ENCODE measurements at regions not wholly inside any gene's neighbourhood (a gene's known extent, or its start where the extent isn't known, plus 50 kb on each side); places are given as distances from the start of the nearest gene placed in this dataset.

DNA sequence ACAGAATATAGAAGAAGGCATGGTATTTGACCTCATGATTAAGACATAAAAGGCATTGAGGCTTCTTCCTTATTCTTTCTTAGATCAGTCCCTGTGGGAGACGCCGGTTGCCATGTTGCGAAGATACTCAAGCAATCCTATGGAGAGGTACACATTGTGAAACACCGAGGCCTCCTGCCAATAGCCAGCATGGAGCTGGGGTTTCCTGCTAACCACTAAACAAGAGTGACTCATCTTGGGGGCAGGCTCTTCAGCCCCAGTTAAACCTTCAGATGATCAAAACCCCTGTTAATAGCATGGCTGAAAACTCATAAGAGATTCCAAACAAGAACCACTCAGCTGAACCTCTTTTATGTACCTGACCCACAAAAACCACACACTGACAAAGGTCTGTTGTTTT, 478.8 kb downstream of the CD83 start:
- ChIA-PET CTCF (no interaction called here), POLR2A (no interaction called here), SMC1A (ENCODE audit: uncharacterized antibody, unreplicated experiment) (no interaction called here), RAD21 (ENCODE audit: unreplicated experiment) (no interaction called here)
- H3K4me2 ChIP-seq (ENCODE audit: control insufficient read depth, insufficient read depth), result no peak overlapping the region
- H3K27me3 ChIP-seq (replicated peaks in 1 of 2; ENCODE audit: control insufficient read depth in 2 of 2, insufficient read depth in 2 of 2, low read length in 1 of 2), result no peaks in the 10 kb centered on the region; a peak in 1 of 4 replicates
- no peaks in the 10 kb centered on the region for H4K20me1 ChIP-seq (ENCODE audit: control insufficient read depth, insufficient read depth)
- H3K79me2 ChIP-seq (ENCODE audit: control insufficient read depth, insufficient read depth, low read length), result no peaks in the 10 kb centered on the region
- no peak overlapping the region for H3K4me3 ChIP-seq
- no peak for DNase-seq (ENCODE audit: low read depth, low spot score)
- ATAC-seq, result 0 out of 3 replicates have a peak, but pooled peaks have one; percentile 27
- intact Hi-C loops (cut with micrococcal nuclease; ENCODE audit: unreplicated experiment) (no loop called here), in situ Hi-C loops (cut with MboI) (no loop called here)
- no peaks in the 10 kb centered on the region for H3K36me3 ChIP-seq (ENCODE audit: control insufficient read depth in 2 of 2, insufficient read depth in 2 of 2, low read length in 1 of 2)
- TF ChIP-seq DPF2 (IDR thresholded peaks at IDR 0.05), result no peak
- 0 out of 2 replicates have a peak, but pooled peaks have one; percentile 13 for TF ChIP-seq RUNX3 (IDR thresholded peaks at IDR 0.05; ENCODE audit: low read length)
- H3K4me1 ChIP-seq (ENCODE audit: control insufficient read depth, insufficient read depth, low read length), result no peaks in the 10 kb centered on the region
- H3K9ac ChIP-seq (ENCODE audit: control insufficient read depth, insufficient read depth, low read length), result no peak overlapping the region
- no peak for FAIRE-seq
- WGBS (ENCODE audit: insufficient coverage, insufficient replicate concordance, low lambda C conversion rate, missing lambda C conversion rate), result 71% methylated on average over 4 of the region's 4 CpGs
- H3K27ac ChIP-seq (ENCODE audit: control insufficient read depth, insufficient read depth), result no peak overlapping the region
- no peak overlapping the region for H2AFZ ChIP-seq (ENCODE audit: control insufficient read depth, low read depth, low read length)
- no TSS peak for BruUV-seq (replicated peaks)
- H3K9me3 ChIP-seq (replicated peaks; ENCODE audit: control insufficient read depth, insufficient read depth, low read length), result no peaks in the 10 kb centered on the region; the same call in 2 of the 3 replicates

DNA sequence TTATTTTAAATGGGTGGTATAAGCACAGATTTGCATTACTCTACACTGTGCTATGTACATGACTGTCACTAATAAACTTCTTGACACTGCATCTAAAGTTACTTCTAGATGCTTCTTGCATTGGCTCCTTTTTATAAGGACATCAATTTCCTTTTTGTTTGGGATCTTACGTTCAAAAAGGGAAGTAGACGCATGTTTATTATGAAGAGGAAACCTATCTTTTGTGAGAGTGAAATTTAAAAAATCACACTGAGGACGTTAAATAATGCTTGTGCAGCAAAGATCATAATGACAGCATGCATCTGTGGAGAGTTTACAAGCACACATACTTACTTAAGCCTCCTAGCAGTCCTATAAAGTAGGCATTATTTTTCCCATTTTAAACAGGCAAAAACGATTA, 479.5 kb downstream of the CD83 start:
- no peak overlapping the region for H3K9ac ChIP-seq (ENCODE audit: control insufficient read depth, insufficient read depth, low read length)
- ATAC-seq (no peak), FAIRE-seq (no peak), DNase-seq (ENCODE audit: low read depth, low spot score) (no peak)
- H3K27ac ChIP-seq (ENCODE audit: control insufficient read depth, insufficient read depth), result no peak overlapping the region
- WGBS (ENCODE audit: insufficient coverage, insufficient replicate concordance, low lambda C conversion rate, missing lambda C conversion rate), result 49% methylated on average over 4 of the region's 4 CpGs
- in situ Hi-C loops (cut with MboI) (no loop called here), intact Hi-C loops (cut with micrococcal nuclease; ENCODE audit: unreplicated experiment) (no loop called here)
- no TSS peak for BruUV-seq (replicated peaks)
- H3K79me2 ChIP-seq (ENCODE audit: control insufficient read depth, insufficient read depth, low read length), result no peaks in the 10 kb centered on the region
- POLR2A ChIA-PET, result no interaction called here
- H2AFZ ChIP-seq (ENCODE audit: control insufficient read depth, low read depth, low read length), result no peak overlapping the region
- no peaks in the 10 kb centered on the region for H3K36me3 ChIP-seq (ENCODE audit: control insufficient read depth in 2 of 2, insufficient read depth in 2 of 2, low read length in 1 of 2)
- RAD21 ChIA-PET (ENCODE audit: unreplicated experiment), result no interaction called here
- no peak overlapping the region for H3K4me3 ChIP-seq
- no peak overlapping the region for H3K4me2 ChIP-seq (ENCODE audit: control insufficient read depth, insufficient read depth)
- no peaks in the 10 kb centered on the region for H3K4me1 ChIP-seq (ENCODE audit: control insufficient read depth, insufficient read depth, low read length)
- H4K20me1 ChIP-seq (ENCODE audit: control insufficient read depth, insufficient read depth), result no peaks in the 10 kb centered on the region
- H3K27me3 ChIP-seq (replicated peaks in 1 of 2; ENCODE audit: control insufficient read depth in 2 of 2, insufficient read depth in 2 of 2, low read length in 1 of 2), result no peaks in the 10 kb centered on the region; a peak in 1 of 4 replicates
- SMC1A ChIA-PET (ENCODE audit: uncharacterized antibody, unreplicated experiment), result no interaction called here
- CTCF ChIA-PET, result no interaction called here
- no peaks in the 10 kb centered on the region; the same call in 2 of the 3 replicates for H3K9me3 ChIP-seq (replicated peaks; ENCODE audit: control insufficient read depth, insufficient read depth, low read length)
- no peak for TF ChIP-seq POLR2AphosphoS5 (IDR thresholded peaks at IDR 0.05; ENCODE audit: low read length)
- TF ChIP-seq, protein P1, sequence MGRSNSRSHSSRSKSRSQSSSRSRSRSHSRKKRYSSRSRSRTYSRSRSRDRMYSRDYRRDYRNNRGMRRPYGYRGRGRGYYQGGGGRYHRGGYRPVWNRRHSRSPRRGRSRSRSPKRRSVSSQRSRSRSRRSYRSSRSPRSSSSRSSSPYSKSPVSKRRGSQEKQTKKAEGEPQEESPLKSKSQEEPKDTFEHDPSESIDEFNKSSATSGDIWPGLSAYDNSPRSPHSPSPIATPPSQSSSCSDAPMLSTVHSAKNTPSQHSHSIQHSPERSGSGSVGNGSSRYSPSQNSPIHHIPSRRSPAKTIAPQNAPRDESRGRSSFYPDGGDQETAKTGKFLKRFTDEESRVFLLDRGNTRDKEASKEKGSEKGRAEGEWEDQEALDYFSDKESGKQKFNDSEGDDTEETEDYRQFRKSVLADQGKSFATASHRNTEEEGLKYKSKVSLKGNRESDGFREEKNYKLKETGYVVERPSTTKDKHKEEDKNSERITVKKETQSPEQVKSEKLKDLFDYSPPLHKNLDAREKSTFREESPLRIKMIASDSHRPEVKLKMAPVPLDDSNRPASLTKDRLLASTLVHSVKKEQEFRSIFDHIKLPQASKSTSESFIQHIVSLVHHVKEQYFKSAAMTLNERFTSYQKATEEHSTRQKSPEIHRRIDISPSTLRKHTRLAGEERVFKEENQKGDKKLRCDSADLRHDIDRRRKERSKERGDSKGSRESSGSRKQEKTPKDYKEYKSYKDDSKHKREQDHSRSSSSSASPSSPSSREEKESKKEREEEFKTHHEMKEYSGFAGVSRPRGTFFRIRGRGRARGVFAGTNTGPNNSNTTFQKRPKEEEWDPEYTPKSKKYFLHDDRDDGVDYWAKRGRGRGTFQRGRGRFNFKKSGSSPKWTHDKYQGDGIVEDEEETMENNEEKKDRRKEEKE (IDR thresholded peaks at IDR 0.05), result no peak
- TF ChIP-seq, protein P2, sequence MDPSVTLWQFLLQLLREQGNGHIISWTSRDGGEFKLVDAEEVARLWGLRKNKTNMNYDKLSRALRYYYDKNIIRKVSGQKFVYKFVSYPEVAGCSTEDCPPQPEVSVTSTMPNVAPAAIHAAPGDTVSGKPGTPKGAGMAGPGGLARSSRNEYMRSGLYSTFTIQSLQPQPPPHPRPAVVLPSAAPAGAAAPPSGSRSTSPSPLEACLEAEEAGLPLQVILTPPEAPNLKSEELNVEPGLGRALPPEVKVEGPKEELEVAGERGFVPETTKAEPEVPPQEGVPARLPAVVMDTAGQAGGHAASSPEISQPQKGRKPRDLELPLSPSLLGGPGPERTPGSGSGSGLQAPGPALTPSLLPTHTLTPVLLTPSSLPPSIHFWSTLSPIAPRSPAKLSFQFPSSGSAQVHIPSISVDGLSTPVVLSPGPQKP (IDR thresholded peaks at IDR 0.05; ENCODE audit: low read depth, low read length), result no peak
- TF ChIP-seq ZNF24 (IDR thresholded peaks at IDR 0.05), result no peak
- TF ChIP-seq, protein P3, sequence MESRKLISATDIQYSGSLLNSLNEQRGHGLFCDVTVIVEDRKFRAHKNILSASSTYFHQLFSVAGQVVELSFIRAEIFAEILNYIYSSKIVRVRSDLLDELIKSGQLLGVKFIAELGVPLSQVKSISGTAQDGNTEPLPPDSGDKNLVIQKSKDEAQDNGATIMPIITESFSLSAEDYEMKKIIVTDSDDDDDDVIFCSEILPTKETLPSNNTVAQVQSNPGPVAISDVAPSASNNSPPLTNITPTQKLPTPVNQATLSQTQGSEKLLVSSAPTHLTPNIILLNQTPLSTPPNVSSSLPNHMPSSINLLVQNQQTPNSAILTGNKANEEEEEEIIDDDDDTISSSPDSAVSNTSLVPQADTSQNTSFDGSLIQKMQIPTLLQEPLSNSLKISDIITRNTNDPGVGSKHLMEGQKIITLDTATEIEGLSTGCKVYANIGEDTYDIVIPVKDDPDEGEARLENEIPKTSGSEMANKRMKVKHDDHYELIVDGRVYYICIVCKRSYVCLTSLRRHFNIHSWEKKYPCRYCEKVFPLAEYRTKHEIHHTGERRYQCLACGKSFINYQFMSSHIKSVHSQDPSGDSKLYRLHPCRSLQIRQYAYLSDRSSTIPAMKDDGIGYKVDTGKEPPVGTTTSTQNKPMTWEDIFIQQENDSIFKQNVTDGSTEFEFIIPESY (IDR thresholded peaks at IDR 0.05), result no peak
- TF ChIP-seq EGR1 (IDR thresholded peaks at IDR 0.05; ENCODE audit: borderline replicate concordance in 1 of 2, low read depth in 2 of 2, low read length in 2 of 2), result no peak
- no peak for TF ChIP-seq TCF3 (IDR thresholded peaks at IDR 0.05; ENCODE audit: borderline replicate concordance, insufficient read depth, low read depth, low read length)
- no peak for TF ChIP-seq ZZZ3 (IDR thresholded peaks at IDR 0.05; ENCODE audit: control insufficient read depth, insufficient read length, low read depth)
- TF ChIP-seq, protein P4, sequence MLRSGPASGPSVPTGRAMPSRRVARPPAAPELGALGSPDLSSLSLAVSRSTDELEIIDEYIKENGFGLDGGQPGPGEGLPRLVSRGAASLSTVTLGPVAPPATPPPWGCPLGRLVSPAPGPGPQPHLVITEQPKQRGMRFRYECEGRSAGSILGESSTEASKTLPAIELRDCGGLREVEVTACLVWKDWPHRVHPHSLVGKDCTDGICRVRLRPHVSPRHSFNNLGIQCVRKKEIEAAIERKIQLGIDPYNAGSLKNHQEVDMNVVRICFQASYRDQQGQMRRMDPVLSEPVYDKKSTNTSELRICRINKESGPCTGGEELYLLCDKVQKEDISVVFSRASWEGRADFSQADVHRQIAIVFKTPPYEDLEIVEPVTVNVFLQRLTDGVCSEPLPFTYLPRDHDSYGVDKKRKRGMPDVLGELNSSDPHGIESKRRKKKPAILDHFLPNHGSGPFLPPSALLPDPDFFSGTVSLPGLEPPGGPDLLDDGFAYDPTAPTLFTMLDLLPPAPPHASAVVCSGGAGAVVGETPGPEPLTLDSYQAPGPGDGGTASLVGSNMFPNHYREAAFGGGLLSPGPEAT (IDR thresholded peaks at IDR 0.05; ENCODE audit: low read depth), result no peak

Data from GM12878 (cell line).